SK-N-SH (cell line): ENCODE measurements at regions not wholly inside any gene's neighbourhood (a gene's known extent, or its start where the extent isn't known, plus 50 kb on each side); places are given as distances from the start of the nearest gene placed in this dataset.

Experiments
- CTCF ChIA-PET: fragments of 300-600, 350-600 bp; formaldehyde crosslinking; extraction: SDS; loops from one replicate; lab custom pipeline; 2021; lab: Yijun Ruan, JAX
- POLR2A ChIA-PET: fragments of 350-600 bp; sonication (Branson Sonifier 250); formaldehyde crosslinking; extraction: SDS; loops from one replicate; lab custom pipeline; 2020; ENCODE audit warnings: antibody characterized with exemption, inconsistent platforms; lab: Yijun Ruan, JAX
- DNase-seq: peaks from one replicate; pipeline ENCODE4 v3.0.0; 2012
- H2AFZ ChIP-seq: fragments of 200-600 bp; sonication (generic); 2 replicates; pipeline ENCODE4 v1.8.1; 2016; ENCODE audit warnings: antibody characterized with exemption, mild to moderate bottlenecking, low read depth
- H3F3A ChIP-seq: fragments of 200-600 bp; sonication (generic); replicated peaks from 2 replicates; pipeline ENCODE3; 2016; ENCODE audit warnings: antibody characterized with exemption, mild to moderate bottlenecking; ENCODE audit not compliant: insufficient read depth
- H3K27ac ChIP-seq, 2 experiments: fragments of 200-500 bp in 1 of 2; fragments of 200-600 bp in 1 of 2; sonication (Bioruptor generic) in 1 of 2; sonication (generic), shearing (Covaris generic) in 1 of 2; 2 replicates each; pipeline versions ENCODE4 v1.5.1 to v1.6.1; 2014 to 2016; ENCODE audit warnings: low read depth in 2 of 2, inconsistent platforms in 1 of 2, low read length in 1 of 2, mild to moderate bottlenecking in 1 of 2, mixed read lengths in 1 of 2
- H3K27me3 ChIP-seq: fragments of 200-600 bp; sonication (generic), shearing (Covaris generic); 2 replicates; pipeline ENCODE4 v1.6.1; 2016; ENCODE audit warnings: mixed run types; ENCODE audit not compliant: insufficient read depth
- H3K36me3 ChIP-seq, 2 experiments: fragments of 200-500 bp in 1 of 2; fragments of 200-600 bp in 1 of 2; sonication (Bioruptor generic) in 1 of 2; sonication (generic) in 1 of 2; replicated peaks in 1 of 2; 2 replicates each; pipeline versions ENCODE3 to v1.5.1; 2014 to 2016; ENCODE audit warnings: low read length in 1 of 2, mild to moderate bottlenecking in 1 of 2; ENCODE audit not compliant: insufficient read depth in 2 of 2, control insufficient read depth in 1 of 2
- H3K4me1 ChIP-seq, 2 experiments: fragments of 200-500 bp in 1 of 2; fragments of 200-600 bp in 1 of 2; sonication (Bioruptor generic) in 1 of 2; sonication (generic), shearing (Covaris generic) in 1 of 2; 2 replicates each; pipeline versions ENCODE4 v1.5.1 to v1.6.1; 2014 to 2016; ENCODE audit warnings: low read depth in 1 of 2, low read length in 1 of 2, mixed run types in 1 of 2; ENCODE audit not compliant: insufficient read depth in 2 of 2, control insufficient read depth in 1 of 2
- H3K4me2 ChIP-seq: fragments of 200-600 bp; sonication (generic), shearing (Covaris generic); 2 replicates; pipeline ENCODE4 v1.6.1; 2017; ENCODE audit warnings: mixed run types
- H3K4me3 ChIP-seq, 2 experiments: fragments of 200-500 bp in 1 of 2; fragments of 200-600 bp in 1 of 2; sonication (Bioruptor generic) in 1 of 2; sonication (generic), shearing (Covaris generic) in 1 of 2; 2 replicates each; pipeline versions ENCODE4 v1.5.1 to v1.8.1; 2014 to 2016; ENCODE audit warnings: low read depth in 2 of 2, inconsistent platforms in 1 of 2, low read length in 1 of 2, mild to moderate bottlenecking in 1 of 2, mixed read lengths in 1 of 2, moderate library complexity in 1 of 2
- H3K79me2 ChIP-seq: fragments of 200-600 bp; sonication (generic); 2 replicates; pipeline ENCODE4 v1.8.1; 2017; ENCODE audit warnings: mild to moderate bottlenecking; ENCODE audit not compliant: insufficient read depth
- H3K9ac ChIP-seq: fragments of 200-600 bp; sonication (generic); 2 replicates; pipeline ENCODE4 v1.6.1; 2017; ENCODE audit warnings: mixed run types
- H3K9me2 ChIP-seq: fragments of 200-600 bp; sonication (generic); 2 replicates; pipeline ENCODE4 v1.6.1; 2017; ENCODE audit warnings: mixed run types
- H3K9me3 ChIP-seq: fragments of 200-600 bp; sonication (generic); 2 replicates; pipeline ENCODE4 v1.6.1; 2017; ENCODE audit warnings: mixed run types, mild to moderate bottlenecking, moderate library complexity
- H4K20me1 ChIP-seq: fragments of 200-600 bp; sonication (generic); 2 replicates; pipeline ENCODE4 v1.6.1; 2017; ENCODE audit warnings: mild to moderate bottlenecking, mixed run types; ENCODE audit not compliant: insufficient read depth
- ELF1 ChIP-seq: IDR thresholded peaks from 2 replicates; pipeline ENCODE4 v1.4.0; 2012
- EP300 ChIP-seq, 2 experiments: IDR thresholded peaks; 2 replicates each; pipeline versions ENCODE4 v1.4.0 to v1.6.1; 2012; ENCODE audit warnings: borderline replicate concordance in 1 of 2, low read depth in 1 of 2, low read length in 1 of 2
- EZH2phosphoT487 ChIP-seq: fragments of 200-600 bp; sonication (generic); IDR thresholded peaks from 2 replicates; pipeline ENCODE4 v1.6.1; 2017; ENCODE audit warnings: low read depth, mixed run types, mild to moderate bottlenecking, antibody characterized with exemption, moderate library complexity, borderline replicate concordance
- GABPA ChIP-seq: IDR thresholded peaks from 2 replicates; pipeline ENCODE4 v1.4.0; 2012; ENCODE audit warnings: low read depth, mild to moderate bottlenecking
- GATA2 ChIP-seq: sonication (generic); formaldehyde crosslinking; IDR thresholded peaks from 2 replicates; pipeline ENCODE4 v1.5.0; 2020; ENCODE audit warnings: mild to moderate bottlenecking, missing genetic modification reagents
- MXI1 ChIP-seq: IDR thresholded peaks from 2 replicates; pipeline ENCODE4 v1.6.1; 2012; ENCODE audit warnings: mild to moderate bottlenecking, low read depth, low read length, improper control_type of control experiment
- NFIC ChIP-seq: IDR thresholded peaks from 2 replicates; pipeline ENCODE4 v1.4.0; 2012; ENCODE audit warnings: borderline replicate concordance
- NRF1 ChIP-seq: IDR thresholded peaks from 2 replicates; pipeline ENCODE4 v1.6.1; 2012; ENCODE audit warnings: low read depth, mild to moderate bottlenecking, low read length
- POLR2AphosphoS5 ChIP-seq: IDR thresholded peaks from 2 replicates; pipeline ENCODE4 v1.6.1; 2012; ENCODE audit warnings: low read depth, low read length
- SIN3A ChIP-seq: IDR thresholded peaks from 2 replicates; pipeline ENCODE4 v1.6.1; 2012; ENCODE audit warnings: low read depth, mild to moderate bottlenecking, low read length, moderate library complexity, borderline replicate concordance
- TAF1 ChIP-seq: IDR thresholded peaks from 2 replicates; pipeline ENCODE4 v1.6.1; 2012; ENCODE audit warnings: low read depth, mild to moderate bottlenecking, low read length, moderate library complexity, borderline replicate concordance
- WGBS: methylation state at CpG from one replicate; pipeline ENCODE4 v1.1.6; 2017; ENCODE audit warnings: low lambda C conversion rate; 5-methylcytosine and 5-hydroxymethylcytosine counted together
- TF ChIP-seq, protein P1 (sequence below): fragments of 150-350 bp; IDR thresholded peaks from 2 replicates; pipeline ENCODE4 v1.6.1; 2017; ENCODE audit warnings: antibody characterized with exemption, low read length, low read depth, borderline replicate concordance
- TF ChIP-seq, protein P2 (sequence below): IDR thresholded peaks from 2 replicates; pipeline ENCODE4 v1.4.0; 2012; ENCODE audit warnings: low read depth, borderline replicate concordance
- TF ChIP-seq, protein P3 (sequence below): IDR thresholded peaks from 2 replicates; pipeline ENCODE4 v1.4.0; 2012; ENCODE audit warnings: low read depth

DNA sequence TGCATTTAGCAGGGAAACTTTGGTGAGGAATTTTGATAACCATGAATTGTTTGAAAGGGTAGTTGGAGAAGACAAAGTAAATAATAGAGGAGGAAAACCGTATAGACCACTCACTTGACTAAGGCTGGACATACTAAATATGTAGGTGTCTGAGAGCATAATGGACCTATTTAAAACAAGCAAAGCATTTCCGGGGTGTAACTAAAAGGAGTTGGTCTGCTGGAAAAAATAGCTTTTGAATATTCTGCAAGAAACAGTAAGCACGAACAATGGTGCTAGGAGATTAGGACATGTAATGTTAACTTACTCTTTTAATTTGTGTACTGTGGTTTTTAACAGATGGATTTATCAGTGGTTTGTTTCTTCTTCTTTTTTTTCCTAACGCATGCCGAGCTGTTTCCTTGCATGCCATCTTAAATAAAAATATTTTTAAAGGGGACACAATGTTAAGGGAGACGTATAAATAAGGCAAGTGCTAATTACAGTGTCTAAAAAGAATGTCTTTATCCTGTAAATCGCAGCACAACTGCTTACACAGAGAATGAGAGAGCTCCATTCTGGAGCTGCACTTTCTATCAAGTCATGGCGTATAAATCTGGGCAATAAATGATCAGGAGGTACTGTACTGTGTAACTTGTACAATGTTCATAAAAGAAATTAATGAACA lies 492.1 kb downstream of the LMO4 start:
- no peaks in the 10 kb centered on the region for H3K9me2 ChIP-seq
- no peaks in the 10 kb centered on the region for H3K79me2 ChIP-seq
- no peaks in the 10 kb centered on the region for H3K36me3 ChIP-seq
- TF ChIP-seq MXI1 (no peak), GATA2 (CRISPR knock-in tag) (no peak), EP300 (IDR thresholded peaks at IDR 0.05; ENCODE audit: borderline replicate concordance in 1 of 2, low read depth in 1 of 2, low read length in 1 of 2) (no peak), POLR2AphosphoS5 (no peak), NFIC (no peak), TAF1 (no peak), SIN3A (no peak), ELF1 (no peak), NRF1 (no peak), GABPA (no peak), EZH2phosphoT487 (no peak)
- TF ChIP-seq, protein P1, sequence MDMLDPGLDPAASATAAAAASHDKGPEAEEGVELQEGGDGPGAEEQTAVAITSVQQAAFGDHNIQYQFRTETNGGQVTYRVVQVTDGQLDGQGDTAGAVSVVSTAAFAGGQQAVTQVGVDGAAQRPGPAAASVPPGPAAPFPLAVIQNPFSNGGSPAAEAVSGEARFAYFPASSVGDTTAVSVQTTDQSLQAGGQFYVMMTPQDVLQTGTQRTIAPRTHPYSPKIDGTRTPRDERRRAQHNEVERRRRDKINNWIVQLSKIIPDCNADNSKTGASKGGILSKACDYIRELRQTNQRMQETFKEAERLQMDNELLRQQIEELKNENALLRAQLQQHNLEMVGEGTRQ = no peak
- TF ChIP-seq, protein P2, sequence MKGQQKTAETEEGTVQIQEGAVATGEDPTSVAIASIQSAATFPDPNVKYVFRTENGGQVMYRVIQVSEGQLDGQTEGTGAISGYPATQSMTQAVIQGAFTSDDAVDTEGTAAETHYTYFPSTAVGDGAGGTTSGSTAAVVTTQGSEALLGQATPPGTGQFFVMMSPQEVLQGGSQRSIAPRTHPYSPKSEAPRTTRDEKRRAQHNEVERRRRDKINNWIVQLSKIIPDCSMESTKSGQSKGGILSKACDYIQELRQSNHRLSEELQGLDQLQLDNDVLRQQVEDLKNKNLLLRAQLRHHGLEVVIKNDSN = no peak
- TF ChIP-seq, protein P3, sequence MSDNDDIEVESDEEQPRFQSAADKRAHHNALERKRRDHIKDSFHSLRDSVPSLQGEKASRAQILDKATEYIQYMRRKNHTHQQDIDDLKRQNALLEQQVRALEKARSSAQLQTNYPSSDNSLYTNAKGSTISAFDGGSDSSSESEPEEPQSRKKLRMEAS = no peak
- WGBS = 53% methylated on average over 8 of the region's 8 CpGs
- no peaks in the 10 kb centered on the region for H3K4me1 ChIP-seq
- no peaks in the 10 kb centered on the region for H3K27me3 ChIP-seq
- POLR2A ChIA-PET = no interaction called here
- H4K20me1 ChIP-seq = no peaks in the 10 kb centered on the region
- no peak overlapping the region for H2AFZ ChIP-seq
- no peaks in the 10 kb centered on the region for H3F3A ChIP-seq
- no peak overlapping the region for H3K4me2 ChIP-seq
- CTCF ChIA-PET = no interaction called here
- no peaks in the 10 kb centered on the region for H3K9me3 ChIP-seq
- no peak overlapping the region for H3K4me3 ChIP-seq
- no peak for DNase-seq
- no peak overlapping the region for H3K27ac ChIP-seq
- H3K9ac ChIP-seq = no peak overlapping the region

GRCh38 chr1:87821335-87821697 lies 492.6 kb downstream of the LMO4 start:
- H3K27ac ChIP-seq = no peak overlapping the region
- no peak for DNase-seq
- H3K79me2 ChIP-seq = no peaks in the 10 kb centered on the region
- POLR2A ChIA-PET = no interaction called here
- no peaks in the 10 kb centered on the region for H3K27me3 ChIP-seq
- WGBS = 71% methylated on average over 5 of the region's 5 CpGs
- H3K4me3 ChIP-seq = no peak overlapping the region
- H3K9me3 ChIP-seq = no peaks in the 10 kb centered on the region
- H4K20me1 ChIP-seq = no peaks in the 10 kb centered on the region
- H3K4me2 ChIP-seq = no peak overlapping the region
- no peaks in the 10 kb centered on the region for H3K9me2 ChIP-seq
- TF ChIP-seq EZH2phosphoT487 = no peak
- TF ChIP-seq, all 33 proteins: peak for 0
- CTCF ChIA-PET = no interaction called here
- no peaks in the 10 kb centered on the region for H3F3A ChIP-seq
- H2AFZ ChIP-seq = no peak overlapping the region
- no peak overlapping the region for H3K9ac ChIP-seq
- peaks cover 0 to under 1% of the 10 kb centered on the region in 2 experiments; a peak in 1 of 4 replicates for H3K4me1 ChIP-seq
- no peaks in the 10 kb centered on the region for H3K36me3 ChIP-seq
